GM12864 (cell line): ENCODE measurements at regions not wholly inside any gene's neighbourhood (a gene's known extent, or its start where the extent isn't known, plus 50 kb on each side); places are given as distances from the start of the nearest gene placed in this dataset.

Experiments used
- DNase-seq: peaks from one replicate; pipeline ENCODE4 v3.0.0-alpha.2; 2011; ENCODE audit warnings: low read depth
- H3K4me3 ChIP-seq: 2 replicates; pipeline ENCODE4 v1.5.1; 2011; ENCODE audit warnings: mild to moderate bottlenecking, low read depth, low read length, control low read depth
- CTCF ChIP-seq: IDR thresholded peaks from 2 replicates; pipeline ENCODE4 v1.5.1; 2011; ENCODE audit warnings: low read depth, mild to moderate bottlenecking, moderate library complexity, low read length, control low read depth, inconsistent platforms; ENCODE audit errors: missing control alignments

- TF ChIP-seq CTCF = no peak
- DNase-seq = no peak
- H3K4me3 ChIP-seq = no peak overlapping the region
These were observed 83.0 kb downstream of the TMPRSS5 start for GRCh38 chr11:113623114-113623513.

GRCh38 chr11:113618360-113618759 lies 87.7 kb downstream of the TMPRSS5 start:
- no peak for DNase-seq
- no peak for TF ChIP-seq CTCF
- H3K4me3 ChIP-seq = no peak overlapping the region

GRCh38 chr11:113615773-113616172 lies 90.3 kb downstream of the TMPRSS5 start:
- no peak for DNase-seq
- no peak for TF ChIP-seq CTCF
- no peak overlapping the region for H3K4me3 ChIP-seq

- H3K4me3 ChIP-seq = no peak overlapping the region
- no peak for DNase-seq
- no peak for TF ChIP-seq CTCF
These were observed 91.0 kb downstream of the TMPRSS5 start for GRCh38 chr11:113615098-113615497.

GRCh38 chr11:113614097-113614496 lies 92.0 kb downstream of the TMPRSS5 start:
- no peak overlapping the region for H3K4me3 ChIP-seq
- TF ChIP-seq CTCF = no peak
- DNase-seq = no peak

- TF ChIP-seq CTCF = no peak
- DNase-seq = no peak
- H3K4me3 ChIP-seq = no peak overlapping the region
These were observed 92.5 kb downstream of the TMPRSS5 start for GRCh38 chr11:113613619-113614018.

- DNase-seq = no peak
- no peak for TF ChIP-seq CTCF
These were observed 101.9 kb downstream of the TMPRSS5 start for GRCh38 chr11:113604186-113604585.

More at GRCh38 chr11:113604186-113604585, 101.9 kb downstream of the TMPRSS5 start:
- H3K4me3 ChIP-seq = no peak overlapping the region
